ENCODE measurements at regions not wholly inside any gene's neighbourhood (a gene's known extent, or its start where the extent isn't known, plus 50 kb on each side); places are given as distances from the start of the nearest gene placed in this dataset.

- TF ChIP-seq FOXP2 (optimal IDR thresholded peaks at IDR 0.05; ENCODE audit: borderline replicate concordance, extremely low read depth, extremely low read length, insufficient read depth) (no peak), TAF1 (IDR thresholded peaks at IDR 0.05; ENCODE audit: borderline replicate concordance, insufficient read depth, low read length) (no peak), POLR2AphosphoS5 (IDR thresholded peaks at IDR 0.05; ENCODE audit: low read depth, low read length) (no peak), REST (IDR thresholded peaks at IDR 0.05; ENCODE audit: insufficient read depth in 1 of 2, low read depth in 2 of 2, low read length in 2 of 2) (no peak), SIN3A (IDR thresholded peaks at IDR 0.05; ENCODE audit: borderline replicate concordance, insufficient read depth, low read length) (no peak)
Observed at GRCh38 chr14:22334275-22334577, 254.8 kb downstream of the DAD1 start.

Data from PFSK-1 (cell line).